ENCODE measurements at regions not wholly inside any gene's neighbourhood (a gene's known extent, or its start where the extent isn't known, plus 50 kb on each side); places are given as distances from the start of the nearest gene placed in this dataset.

GRCh38 chr2:171247741-171248662 lies 87.3 kb upstream of the TLK1 start:
- TF ChIP-seq, protein P1, sequence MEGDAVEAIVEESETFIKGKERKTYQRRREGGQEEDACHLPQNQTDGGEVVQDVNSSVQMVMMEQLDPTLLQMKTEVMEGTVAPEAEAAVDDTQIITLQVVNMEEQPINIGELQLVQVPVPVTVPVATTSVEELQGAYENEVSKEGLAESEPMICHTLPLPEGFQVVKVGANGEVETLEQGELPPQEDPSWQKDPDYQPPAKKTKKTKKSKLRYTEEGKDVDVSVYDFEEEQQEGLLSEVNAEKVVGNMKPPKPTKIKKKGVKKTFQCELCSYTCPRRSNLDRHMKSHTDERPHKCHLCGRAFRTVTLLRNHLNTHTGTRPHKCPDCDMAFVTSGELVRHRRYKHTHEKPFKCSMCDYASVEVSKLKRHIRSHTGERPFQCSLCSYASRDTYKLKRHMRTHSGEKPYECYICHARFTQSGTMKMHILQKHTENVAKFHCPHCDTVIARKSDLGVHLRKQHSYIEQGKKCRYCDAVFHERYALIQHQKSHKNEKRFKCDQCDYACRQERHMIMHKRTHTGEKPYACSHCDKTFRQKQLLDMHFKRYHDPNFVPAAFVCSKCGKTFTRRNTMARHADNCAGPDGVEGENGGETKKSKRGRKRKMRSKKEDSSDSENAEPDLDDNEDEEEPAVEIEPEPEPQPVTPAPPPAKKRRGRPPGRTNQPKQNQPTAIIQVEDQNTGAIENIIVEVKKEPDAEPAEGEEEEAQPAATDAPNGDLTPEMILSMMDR (conservative IDR thresholded peaks at IDR 0.05; ENCODE audit: low read depth, low read length) = no peak
- DNase-seq (ENCODE audit: low read depth) = no peak
- H3K4me3 ChIP-seq (ENCODE audit: low read length) = no peak overlapping the region

DNA sequence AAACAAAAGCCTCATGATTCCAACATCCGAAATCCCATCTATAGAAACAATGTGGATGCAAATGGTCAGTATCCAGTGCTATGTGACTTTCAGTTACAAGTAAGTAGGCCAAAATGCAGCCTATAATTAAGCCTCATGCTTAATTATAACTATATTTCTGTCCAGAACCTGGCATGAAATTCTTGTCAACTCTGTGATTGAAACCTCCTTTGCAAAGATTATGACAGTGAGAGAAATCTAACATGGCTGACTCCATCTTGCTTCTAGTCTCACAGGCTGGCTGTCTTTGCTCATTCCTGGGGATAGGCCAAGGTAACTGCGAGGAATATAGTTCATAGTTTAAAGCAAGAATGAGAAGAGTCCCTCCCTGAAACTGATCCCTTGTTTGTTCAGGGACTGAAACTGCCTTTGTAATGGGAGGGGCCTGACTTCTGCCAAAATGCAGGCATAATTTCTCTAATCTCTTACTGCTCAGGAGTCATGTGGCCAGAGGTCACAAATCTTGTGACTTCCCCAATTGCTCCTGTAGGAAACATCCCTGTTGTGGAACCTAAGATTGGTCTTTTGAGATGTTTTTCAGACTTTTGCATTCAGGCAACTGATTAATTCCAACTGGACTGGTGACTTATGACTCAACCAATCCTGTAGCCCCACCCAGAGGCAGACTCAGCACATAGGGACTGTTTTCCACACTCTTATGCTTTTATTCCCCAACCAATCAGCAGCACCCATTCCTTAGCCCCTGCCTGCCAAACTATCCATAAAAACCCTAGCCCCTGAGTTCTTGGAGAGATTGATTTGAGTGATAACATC lies 84.5 kb upstream of the TLK1 start:
- no peak overlapping the region for H3K4me3 ChIP-seq (ENCODE audit: low read length)
- no peak for DNase-seq (ENCODE audit: low read depth)
- TF ChIP-seq, protein P1 (conservative IDR thresholded peaks at IDR 0.05; ENCODE audit: low read depth, low read length) = no peak

- TF ChIP-seq, protein P1 (conservative IDR thresholded peaks at IDR 0.05; ENCODE audit: low read depth, low read length) = no peak
- no peak for DNase-seq (ENCODE audit: low read depth)
- H3K4me3 ChIP-seq (ENCODE audit: low read length) = no peak overlapping the region
Observed at GRCh38 chr2:171244466-171244969, 83.8 kb upstream of the TLK1 start.

DNA sequence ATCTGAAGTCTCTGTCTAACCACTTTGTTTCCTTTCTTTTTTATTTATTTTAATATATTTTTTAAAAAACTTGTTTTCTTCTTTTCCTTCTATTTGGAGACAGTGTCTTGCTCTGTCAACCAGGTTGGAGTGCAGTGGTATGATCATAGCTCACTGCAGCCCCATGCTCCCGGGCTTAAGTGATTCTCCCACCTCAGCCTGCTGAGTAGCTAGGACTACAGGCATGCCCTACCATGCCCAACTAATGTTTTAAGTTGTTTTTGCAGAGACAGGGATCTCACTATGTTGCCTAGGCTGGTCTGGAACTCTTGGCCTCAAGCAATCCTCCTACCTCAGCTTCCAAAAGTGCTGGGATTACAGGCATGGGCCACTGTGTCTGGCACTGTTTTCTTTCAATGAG lies 81.1 kb upstream of the TLK1 start:
- DNase-seq (ENCODE audit: low read depth) = no peak
- TF ChIP-seq, protein P1 (conservative IDR thresholded peaks at IDR 0.05; ENCODE audit: low read depth, low read length) = no peak
- H3K4me3 ChIP-seq (ENCODE audit: low read length) = no peak overlapping the region

DNA sequence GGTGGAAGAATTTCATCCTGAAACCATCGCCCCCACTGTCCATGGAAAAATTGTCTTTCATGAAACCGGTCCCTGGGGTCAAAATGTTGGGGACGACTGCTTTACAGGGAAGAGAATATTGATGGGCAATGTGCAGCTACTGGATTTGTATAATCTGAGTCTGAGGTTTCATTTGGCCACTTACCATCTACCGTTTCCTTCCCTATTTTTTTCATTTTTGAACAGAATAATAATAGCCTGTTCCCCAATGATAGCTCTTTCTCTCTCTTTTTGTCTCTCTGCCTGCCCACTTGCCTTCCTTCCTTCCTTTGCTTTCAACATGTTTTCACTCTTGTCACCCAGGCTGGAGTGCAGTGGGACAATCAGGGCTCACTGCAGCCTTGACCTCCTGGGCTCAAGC lies 78.3 kb upstream of the TLK1 start:
- no peak for DNase-seq (ENCODE audit: low read depth)
- TF ChIP-seq, protein P1 (conservative IDR thresholded peaks at IDR 0.05; ENCODE audit: low read depth, low read length) = no peak
- no peak overlapping the region for H3K4me3 ChIP-seq (ENCODE audit: low read length)

- DNase-seq (ENCODE audit: low read depth) = no peak
- TF ChIP-seq, protein P1 (conservative IDR thresholded peaks at IDR 0.05; ENCODE audit: low read depth, low read length) = no peak
- no peak overlapping the region for H3K4me3 ChIP-seq (ENCODE audit: low read length)
Observed at GRCh38 chr2:171237751-171238505, 77.2 kb upstream of the TLK1 start.
